GM23338 (cell line): ENCODE measurements at regions not wholly inside any gene's neighbourhood (a gene's known extent, or its start where the extent isn't known, plus 50 kb on each side); places are given as distances from the start of the nearest gene placed in this dataset.

Source experiments
- ATAC-seq: fragments of 200-7000 bp; cut with Tn5 transposase; 3 replicates; pipeline ENCODE4 v1.9.1; 2020
- DNase-seq: peaks from one replicate; pipeline ENCODE4 v3.0.0-alpha.2; 2015; ENCODE audit warnings: low spot score
- H2AFZ ChIP-seq: fragments of 200-600 bp; sonication (generic); 2 replicates; pipeline ENCODE4 v1.8.0; 2016; ENCODE audit warnings: antibody characterized with exemption, mild to moderate bottlenecking, moderate library complexity
- H3F3A ChIP-seq: fragments of 200-600 bp; sonication (generic); replicated peaks from 2 replicates; pipeline ENCODE4 v1.8.0; 2017; ENCODE audit warnings: antibody characterized with exemption, mixed run types, low read depth
- H3K27ac ChIP-seq: fragments of 200-600 bp; sonication (generic); 2 replicates; pipeline ENCODE4 v1.6.1; 2016; ENCODE audit warnings: low read depth
- H3K27me3 ChIP-seq: fragments of 200-600 bp; sonication (generic); 2 replicates; pipeline ENCODE4 v1.8.0; 2016; ENCODE audit warnings: mild to moderate bottlenecking, mixed run types, moderate library complexity; ENCODE audit not compliant: insufficient read depth
- H3K36me3 ChIP-seq: fragments of 200-600 bp; sonication (generic); 2 replicates; pipeline ENCODE4 v1.8.0; 2016; ENCODE audit warnings: mild to moderate bottlenecking; ENCODE audit not compliant: insufficient read depth
- H3K4me1 ChIP-seq: fragments of 200-600 bp; sonication (generic); 2 replicates; pipeline ENCODE4 v1.8.0; 2016; ENCODE audit warnings: mild to moderate bottlenecking, moderate library complexity; ENCODE audit not compliant: insufficient read depth
- H3K4me2 ChIP-seq: fragments of 200-600 bp; sonication (generic); 2 replicates; pipeline ENCODE4 v1.7.1; 2017; ENCODE audit warnings: mixed run types
- H3K4me3 ChIP-seq: fragments of 200-600 bp; sonication (generic); 2 replicates; pipeline ENCODE4 v1.6.1; 2016; ENCODE audit warnings: mixed run types
- H3K79me2 ChIP-seq: fragments of 200-600 bp; sonication (generic); replicated peaks from 2 replicates; pipeline ENCODE4 v1.8.0; 2017; ENCODE audit warnings: mild to moderate bottlenecking; ENCODE audit not compliant: insufficient read depth
- H3K9me2 ChIP-seq: fragments of 200-600 bp; sonication (generic); 2 replicates; pipeline ENCODE4 v1.8.0; 2017; ENCODE audit not compliant: insufficient read depth
- H4K20me1 ChIP-seq: fragments of 200-600 bp; sonication (generic); replicated peaks from 2 replicates; pipeline ENCODE4 v1.8.0; 2017; ENCODE audit warnings: mild to moderate bottlenecking; ENCODE audit not compliant: insufficient read depth
- H3K27ac Mint-ChIP-seq: 2 replicates; pipeline ENCODE4 v1.8.0; 2020; ENCODE audit warnings: inconsistent platforms, mild to moderate bottlenecking, moderate library complexity, mixed read lengths
- H3K27me3 Mint-ChIP-seq: 3 replicates; pipeline ENCODE4 v1.8.0; 2022; ENCODE audit warnings: low read depth, mild to moderate bottlenecking, moderate library complexity, mixed read lengths, inconsistent platforms; ENCODE audit not compliant: insufficient read depth, poor library complexity
- H3K36me3 Mint-ChIP-seq: 3 replicates; pipeline ENCODE4 v1.8.0; 2021; ENCODE audit warnings: low read depth, mild to moderate bottlenecking, inconsistent platforms, moderate library complexity, mixed read lengths
- H3K4me1 Mint-ChIP-seq: 3 replicates; pipeline ENCODE4 v1.8.0; 2020; ENCODE audit warnings: mild to moderate bottlenecking, inconsistent platforms, mixed read lengths
- H3K4me3 Mint-ChIP-seq: 3 replicates; pipeline ENCODE4 v1.8.0; 2021; ENCODE audit warnings: moderate library complexity, mild to moderate bottlenecking, inconsistent platforms, mixed read lengths
- H3K9me3 Mint-ChIP-seq: 3 replicates; pipeline ENCODE4 v1.8.0; 2020; ENCODE audit warnings: moderate library complexity, mild to moderate bottlenecking, inconsistent platforms, mixed read lengths
- CTCF ChIP-seq, 2 experiments: fragments of 200-600 bp in 1 of 2; sonication (generic) in 1 of 2; conservative IDR thresholded peaks; 2 replicates each; pipeline versions ENCODE4 v1.5.1 to v1.6.1; 2016 to 2017; ENCODE audit warnings: antibody characterized with exemption in 2 of 2, low read depth in 2 of 2, mild to moderate bottlenecking in 2 of 2, moderate library complexity in 1 of 2
- EZH2 ChIP-seq: fragments of 200-600 bp; sonication (generic); IDR thresholded peaks from one replicate; pipeline ENCODE4 v1.8.0; 2017; ENCODE audit warnings: antibody characterized with exemption, mild to moderate bottlenecking, low read depth; ENCODE audit not compliant: unreplicated experiment
- NANOG ChIP-seq: IDR thresholded peaks from 2 replicates; pipeline ENCODE4 v1.6.1; 2016; ENCODE audit warnings: antibody characterized with exemption, borderline replicate concordance
- ZNF462 ChIP-seq: fragments of 250-450 bp; sonication (Bioruptor Pico); IDR thresholded peaks from 2 replicates; pipeline ENCODE4 v1.5.0; 2020; ENCODE audit warnings: mild to moderate bottlenecking, moderate library complexity

GRCh38 chr5:16009256-16009655 is 170.3 kb downstream of the MARCHF11 start:
- Mint-ChIP-seq H3K4me1 (no peaks in the 10 kb centered on the region), H3K9me3 (peaks cover 14% of the 10 kb centered on the region), H3K27ac (no peak overlapping the region), H3K27me3 (no peaks in the 10 kb centered on the region), H3K4me3 (no peak overlapping the region), H3K36me3 (peaks cover 3% of the 10 kb centered on the region)
- no peaks in the 10 kb centered on the region for H3K27me3 ChIP-seq
- TF ChIP-seq EZH2 (no peak), ZNF462 (no peak), CTCF (conservative IDR thresholded peaks at IDR 0.05; ENCODE audit: low read depth in 2 of 2) (no peak), NANOG (no peak)
- no peak overlapping the region for H3K27ac ChIP-seq
- peaks cover 12% of the 10 kb centered on the region; the same call in 1 of the 2 replicates for H3K9me2 ChIP-seq
- DNase-seq (no peak), ATAC-seq (no peak)
- no peak overlapping the region for H3K4me3 ChIP-seq
- H4K20me1 ChIP-seq: no peaks in the 10 kb centered on the region
- H3K79me2 ChIP-seq: no peaks in the 10 kb centered on the region
- no peaks in the 10 kb centered on the region for H3K4me1 ChIP-seq
- no peak overlapping the region for H2AFZ ChIP-seq
- H3F3A ChIP-seq: no peaks in the 10 kb centered on the region
- no peak overlapping the region for H3K4me2 ChIP-seq
- peaks cover 10% of the 10 kb centered on the region; the same call in 1 of the 2 replicates for H3K36me3 ChIP-seq
